Ishikawa (cell line): ENCODE measurements at regions not wholly inside any gene's neighbourhood (a gene's known extent, or its start where the extent isn't known, plus 50 kb on each side); places are given as distances from the start of the nearest gene placed in this dataset.

ENCODE experiments used
- CEBPB ChIP-seq: IDR thresholded peaks from 2 replicates; pipeline ENCODE4 v1.6.1; 2012
- FOXM1 ChIP-seq: IDR thresholded peaks from 2 replicates; pipeline ENCODE4 v1.6.1; 2012; ENCODE audit warnings: low read depth, borderline replicate concordance
- RAD21 ChIP-seq: IDR thresholded peaks from 2 replicates; pipeline ENCODE4 v1.6.1; 2012; ENCODE audit warnings: low read depth
- REST ChIP-seq: IDR thresholded peaks from 2 replicates; pipeline ENCODE4 v1.6.1; 2012; ENCODE audit warnings: low read depth, mild to moderate bottlenecking
- TAF1 ChIP-seq: IDR thresholded peaks from 2 replicates; pipeline ENCODE4 v1.6.1; 2012; ENCODE audit warnings: low read depth, mild to moderate bottlenecking

GRCh38 chr2:36079793-36080192 lies 275.8 kb upstream of the CRIM1 start:
- no peak for TF ChIP-seq TAF1
- TF ChIP-seq FOXM1 = no peak
- no peak for TF ChIP-seq CEBPB
- TF ChIP-seq REST = no peak
- no peak for TF ChIP-seq RAD21
